ENCODE measurements at regions not wholly inside any gene's neighbourhood (a gene's known extent, or its start where the extent isn't known, plus 50 kb on each side); places are given as distances from the start of the nearest gene placed in this dataset.

DNA sequence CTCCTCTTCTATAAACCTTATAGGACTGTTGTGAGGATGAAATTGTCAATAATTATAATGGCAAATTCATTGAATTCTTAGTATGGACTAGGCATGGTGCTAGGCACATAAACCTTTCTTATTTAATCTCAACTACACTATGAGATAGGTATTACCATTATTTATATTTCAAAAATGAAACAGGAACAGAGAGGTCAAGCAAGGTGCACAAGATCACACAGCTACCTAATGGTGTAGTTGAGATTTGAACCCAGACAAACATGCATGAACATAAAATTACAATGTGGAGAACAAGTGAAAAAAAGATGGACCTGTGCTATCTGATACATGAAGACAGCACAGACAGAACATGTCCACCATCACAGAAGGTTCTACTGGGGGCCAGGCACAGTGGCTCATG is 156.7 kb downstream of the AXIN2 start:
- H3K4me1 ChIP-seq (ENCODE audit: control insufficient read depth, extremely low read depth, insufficient read depth, low read length) = no peaks in the 10 kb centered on the region
- TF ChIP-seq, protein P1, sequence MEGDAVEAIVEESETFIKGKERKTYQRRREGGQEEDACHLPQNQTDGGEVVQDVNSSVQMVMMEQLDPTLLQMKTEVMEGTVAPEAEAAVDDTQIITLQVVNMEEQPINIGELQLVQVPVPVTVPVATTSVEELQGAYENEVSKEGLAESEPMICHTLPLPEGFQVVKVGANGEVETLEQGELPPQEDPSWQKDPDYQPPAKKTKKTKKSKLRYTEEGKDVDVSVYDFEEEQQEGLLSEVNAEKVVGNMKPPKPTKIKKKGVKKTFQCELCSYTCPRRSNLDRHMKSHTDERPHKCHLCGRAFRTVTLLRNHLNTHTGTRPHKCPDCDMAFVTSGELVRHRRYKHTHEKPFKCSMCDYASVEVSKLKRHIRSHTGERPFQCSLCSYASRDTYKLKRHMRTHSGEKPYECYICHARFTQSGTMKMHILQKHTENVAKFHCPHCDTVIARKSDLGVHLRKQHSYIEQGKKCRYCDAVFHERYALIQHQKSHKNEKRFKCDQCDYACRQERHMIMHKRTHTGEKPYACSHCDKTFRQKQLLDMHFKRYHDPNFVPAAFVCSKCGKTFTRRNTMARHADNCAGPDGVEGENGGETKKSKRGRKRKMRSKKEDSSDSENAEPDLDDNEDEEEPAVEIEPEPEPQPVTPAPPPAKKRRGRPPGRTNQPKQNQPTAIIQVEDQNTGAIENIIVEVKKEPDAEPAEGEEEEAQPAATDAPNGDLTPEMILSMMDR (optimal IDR thresholded peaks at IDR 0.05 in 1 of 3, IDR thresholded peaks at IDR 0.05 in 1 of 3, conservative IDR thresholded peaks at IDR 0.05 in 1 of 3; ENCODE audit: extremely low read depth in 1 of 3, insufficient read depth in 2 of 3, low read length in 3 of 3) = no peak
- no peak for TF ChIP-seq EZH2 (IDR thresholded peaks at IDR 0.05; ENCODE audit: low read length)
- no peak for FAIRE-seq
- DNase-seq (ENCODE audit: low read depth, low spot score) = no peak
- no peak overlapping the region for H2AFZ ChIP-seq (ENCODE audit: control insufficient read depth, low read length)
- no peak overlapping the region for H3K4me3 ChIP-seq (ENCODE audit: control insufficient read depth in 2 of 3, extremely low read depth in 1 of 3, insufficient read depth in 2 of 3, low read depth in 1 of 3, low read length in 3 of 3)
- no peaks in the 10 kb centered on the region for H3K9me3 ChIP-seq (ENCODE audit: control insufficient read depth, low read depth, low read length)
- H3K9ac ChIP-seq (ENCODE audit: control insufficient read depth, extremely low read depth, insufficient read depth, low read length) = no peak overlapping the region
- no peaks in the 10 kb centered on the region for H3K79me2 ChIP-seq (ENCODE audit: control insufficient read depth, insufficient read depth, low read length)
- H3K4me2 ChIP-seq (ENCODE audit: control insufficient read depth, extremely low read depth, insufficient read depth, low read depth, low read length) = no peak overlapping the region
- H3K27me3 ChIP-seq (ENCODE audit: control insufficient read depth, extremely low read depth, insufficient read depth, low read length) = no peaks in the 10 kb centered on the region
- H3K36me3 ChIP-seq (ENCODE audit: control insufficient read depth in 2 of 2, extremely low read depth in 1 of 2, insufficient read depth in 2 of 2, low read length in 2 of 2) = no peaks in the 10 kb centered on the region
- H3K9me1 ChIP-seq (ENCODE audit: control insufficient read depth, extremely low read depth, insufficient read depth, low read length) = no peaks in the 10 kb centered on the region
- H3K27ac ChIP-seq (ENCODE audit: control insufficient read depth, insufficient read depth, low read length) = no peak overlapping the region
- H4K20me1 ChIP-seq (ENCODE audit: control insufficient read depth, extremely low read depth, insufficient read depth, low read length) = no peaks in the 10 kb centered on the region
- dilution Hi-C loops (cut with MboI; ENCODE audit: extremely low pct_ligation_motif_present, low sequenced_read_pairs) = no loop called here

DNA sequence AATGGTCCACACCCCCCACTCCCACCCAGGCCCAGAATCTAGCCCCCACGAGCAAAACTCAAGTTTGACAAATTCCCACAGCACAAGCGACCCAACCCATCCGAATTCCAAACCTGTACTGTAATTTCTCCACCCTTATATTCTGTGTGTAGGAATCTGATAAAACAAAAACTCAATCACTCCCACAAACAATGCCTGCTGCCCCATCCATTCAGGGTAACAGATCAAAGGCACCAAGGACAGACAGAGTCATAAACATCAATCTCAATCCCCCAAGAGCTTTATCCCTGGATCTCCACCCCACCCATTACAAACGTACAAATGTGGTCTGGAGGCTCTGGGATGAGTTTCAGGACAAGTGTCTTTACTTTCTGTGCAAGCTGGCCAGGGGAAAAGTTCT is 157.8 kb downstream of the AXIN2 start:
- H3K4me2 ChIP-seq (ENCODE audit: control insufficient read depth, extremely low read depth, insufficient read depth, low read depth, low read length) = no peak overlapping the region
- no peak overlapping the region for H3K27ac ChIP-seq (ENCODE audit: control insufficient read depth, insufficient read depth, low read length)
- DNase-seq (ENCODE audit: low read depth, low spot score) = no peak
- no peak for TF ChIP-seq EZH2 (IDR thresholded peaks at IDR 0.05; ENCODE audit: low read length)
- TF ChIP-seq, protein P1 (optimal IDR thresholded peaks at IDR 0.05 in 1 of 3, IDR thresholded peaks at IDR 0.05 in 1 of 3, conservative IDR thresholded peaks at IDR 0.05 in 1 of 3; ENCODE audit: extremely low read depth in 1 of 3, insufficient read depth in 2 of 3, low read length in 3 of 3) = no peak
- dilution Hi-C loops (cut with MboI; ENCODE audit: extremely low pct_ligation_motif_present, low sequenced_read_pairs) = no loop called here
- H3K79me2 ChIP-seq (ENCODE audit: control insufficient read depth, insufficient read depth, low read length) = no peaks in the 10 kb centered on the region
- no peak overlapping the region for H3K9ac ChIP-seq (ENCODE audit: control insufficient read depth, extremely low read depth, insufficient read depth, low read length)
- no peak overlapping the region for H2AFZ ChIP-seq (ENCODE audit: control insufficient read depth, low read length)
- H4K20me1 ChIP-seq (ENCODE audit: control insufficient read depth, extremely low read depth, insufficient read depth, low read length) = no peaks in the 10 kb centered on the region
- H3K4me3 ChIP-seq (ENCODE audit: control insufficient read depth in 2 of 3, extremely low read depth in 1 of 3, insufficient read depth in 2 of 3, low read depth in 1 of 3, low read length in 3 of 3) = no peak overlapping the region
- FAIRE-seq = no peak
- no peaks in the 10 kb centered on the region for H3K4me1 ChIP-seq (ENCODE audit: control insufficient read depth, extremely low read depth, insufficient read depth, low read length)
- no peaks in the 10 kb centered on the region for H3K9me3 ChIP-seq (ENCODE audit: control insufficient read depth, low read depth, low read length)
- H3K9me1 ChIP-seq (ENCODE audit: control insufficient read depth, extremely low read depth, insufficient read depth, low read length) = no peaks in the 10 kb centered on the region
- H3K36me3 ChIP-seq (ENCODE audit: control insufficient read depth in 2 of 2, extremely low read depth in 1 of 2, insufficient read depth in 2 of 2, low read length in 2 of 2) = no peaks in the 10 kb centered on the region
- no peaks in the 10 kb centered on the region for H3K27me3 ChIP-seq (ENCODE audit: control insufficient read depth, extremely low read depth, insufficient read depth, low read length)
